Right lobe of liver (tissue), 4 donors: ENCODE measurements at regions not wholly inside any gene's neighbourhood (a gene's known extent, or its start where the extent isn't known, plus 50 kb on each side); places are given as distances from the start of the nearest gene placed in this dataset.

Source experiments
- POLR2A ChIP-seq: fragments of 450-650 bp; IDR thresholded peaks from one replicate; pipeline ENCODE4 v1.6.1; 2017; ENCODE audit warnings: antibody characterized with exemption, mild to moderate bottlenecking
- TF ChIP-seq, protein P1 (sequence below), 4 donors: fragments of 200-600 bp in 3 of 4; fragments of 450-650 bp in 1 of 4; IDR thresholded peaks; one replicate each; pipeline versions ENCODE4 v1.5.1 to v1.8.0; 2016 to 2022; ENCODE audit warnings: antibody characterized with exemption in 4 of 4, mild to moderate bottlenecking in 2 of 4
- donor health status: DM: no; HTN: no; CAD: no.
- donor health status: DM: no; HTN: no; CAD: no.
- donor health status: DM: no; HTN: yes; CAD: no.

DNA sequence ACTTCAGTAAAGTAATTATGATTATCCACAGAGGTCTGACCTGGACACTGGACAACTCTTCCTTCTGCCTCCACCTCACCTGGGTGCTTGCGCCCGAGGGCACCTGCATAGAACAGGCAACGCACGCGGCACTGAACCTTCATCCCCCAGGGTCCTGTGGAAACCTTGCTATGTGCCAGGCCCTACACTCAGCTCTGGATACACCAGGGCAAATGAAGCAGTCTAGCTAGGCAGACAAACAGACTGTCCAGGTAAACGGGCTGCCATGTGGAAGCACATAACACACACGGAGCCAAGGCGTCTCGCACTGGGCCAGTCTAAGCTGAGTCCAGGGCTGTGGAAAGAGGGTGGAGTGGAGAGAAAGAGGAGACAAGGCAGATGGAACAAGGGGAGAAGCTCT, 109.3 kb upstream of the AFDN start:
- TF ChIP-seq, protein P1, sequence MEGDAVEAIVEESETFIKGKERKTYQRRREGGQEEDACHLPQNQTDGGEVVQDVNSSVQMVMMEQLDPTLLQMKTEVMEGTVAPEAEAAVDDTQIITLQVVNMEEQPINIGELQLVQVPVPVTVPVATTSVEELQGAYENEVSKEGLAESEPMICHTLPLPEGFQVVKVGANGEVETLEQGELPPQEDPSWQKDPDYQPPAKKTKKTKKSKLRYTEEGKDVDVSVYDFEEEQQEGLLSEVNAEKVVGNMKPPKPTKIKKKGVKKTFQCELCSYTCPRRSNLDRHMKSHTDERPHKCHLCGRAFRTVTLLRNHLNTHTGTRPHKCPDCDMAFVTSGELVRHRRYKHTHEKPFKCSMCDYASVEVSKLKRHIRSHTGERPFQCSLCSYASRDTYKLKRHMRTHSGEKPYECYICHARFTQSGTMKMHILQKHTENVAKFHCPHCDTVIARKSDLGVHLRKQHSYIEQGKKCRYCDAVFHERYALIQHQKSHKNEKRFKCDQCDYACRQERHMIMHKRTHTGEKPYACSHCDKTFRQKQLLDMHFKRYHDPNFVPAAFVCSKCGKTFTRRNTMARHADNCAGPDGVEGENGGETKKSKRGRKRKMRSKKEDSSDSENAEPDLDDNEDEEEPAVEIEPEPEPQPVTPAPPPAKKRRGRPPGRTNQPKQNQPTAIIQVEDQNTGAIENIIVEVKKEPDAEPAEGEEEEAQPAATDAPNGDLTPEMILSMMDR (IDR thresholded peaks at IDR 0.05) = no peak
- TF ChIP-seq POLR2A = no peak
